SK-N-SH treated with all-trans-retinoic acid at 6 μM for 48 hours (cell line): ENCODE measurements at regions not wholly inside any gene's neighbourhood (a gene's known extent, or its start where the extent isn't known, plus 50 kb on each side); places are given as distances from the start of the nearest gene placed in this dataset.

Experiments used
- ATAC-seq: fragments of 200-7000 bp; cut with Tn5 transposase; 3 replicates; pipeline ENCODE4 v1.9.1; 2020; ENCODE audit warnings: mild to moderate bottlenecking, moderate library complexity
- ARNTL ChIP-seq: fragments of 450-650 bp; formaldehyde crosslinking; IDR thresholded peaks from 2 replicates; pipeline ENCODE4 v1.5.0; 2020; ENCODE audit warnings: low read depth, mild to moderate bottlenecking, moderate library complexity, borderline replicate concordance
- BACH2 ChIP-seq: fragments of 250-450 bp; sonication (Bioruptor Pico); IDR thresholded peaks from 2 replicates; pipeline ENCODE4 v1.9.0; 2021; ENCODE audit warnings: mild to moderate bottlenecking, borderline replicate concordance
- ESRRG ChIP-seq: fragments of 250-450 bp; sonication (Bioruptor Pico); IDR thresholded peaks from 2 replicates; pipeline ENCODE4 v1.6.1; 2021; ENCODE audit warnings: mild to moderate bottlenecking
- ISL1 ChIP-seq: fragments of 250-450 bp; sonication (Bioruptor Pico); IDR thresholded peaks from 2 replicates; pipeline ENCODE4 v2.1.2; 2022; ENCODE audit warnings: mild to moderate bottlenecking, moderate library complexity
- OSR1 ChIP-seq: fragments of 250-450 bp; sonication (Bioruptor Pico); IDR thresholded peaks from 2 replicates; pipeline ENCODE4 v1.8.0; 2022; ENCODE audit warnings: moderate library complexity, mild to moderate bottlenecking, inconsistent platforms
- POU6F1 ChIP-seq: fragments of 250-450 bp; sonication (Bioruptor Pico); IDR thresholded peaks from 2 replicates; pipeline ENCODE4 v1.8.0; 2021; ENCODE audit warnings: low read depth, mild to moderate bottlenecking, moderate library complexity, borderline replicate concordance
- PPARA ChIP-seq: fragments of 250-450 bp; sonication (Bioruptor Pico); IDR thresholded peaks from 2 replicates; pipeline ENCODE4 v1.5.0; 2020; ENCODE audit warnings: mild to moderate bottlenecking, borderline replicate concordance
- RARB ChIP-seq: fragments of 250-450 bp; sonication (Bioruptor Pico); IDR thresholded peaks from 2 replicates; pipeline ENCODE4 v1.8.0; 2021; ENCODE audit warnings: mild to moderate bottlenecking, moderate library complexity
- SNAI2 ChIP-seq: fragments of 250-450 bp; sonication (Bioruptor Pico); IDR thresholded peaks from 2 replicates; pipeline ENCODE4 v1.5.0; 2020; ENCODE audit warnings: mild to moderate bottlenecking, moderate library complexity
- TCF4 ChIP-seq: fragments of 250-450 bp; sonication (Bioruptor Pico); IDR thresholded peaks from 2 replicates; pipeline ENCODE4 v1.8.0; 2021; ENCODE audit warnings: mild to moderate bottlenecking, moderate library complexity, borderline replicate concordance
- TOX ChIP-seq: fragments of 250-450 bp; sonication (Bioruptor Pico); IDR thresholded peaks from 2 replicates; pipeline ENCODE4 v1.8.0; 2021; ENCODE audit warnings: mild to moderate bottlenecking, moderate library complexity, borderline replicate concordance
- ZC3H10 ChIP-seq: fragments of 250-450 bp; sonication (Bioruptor Pico); IDR thresholded peaks from 2 replicates; pipeline ENCODE4 v1.5.1; 2021; ENCODE audit warnings: mild to moderate bottlenecking, moderate library complexity
- ZFP3 ChIP-seq: fragments of 250-450 bp; sonication (Bioruptor Pico); IDR thresholded peaks from 2 replicates; pipeline ENCODE4 v1.5.0; 2020; ENCODE audit warnings: mild to moderate bottlenecking, moderate library complexity
- ZFP30 ChIP-seq: fragments of 450-650 bp; formaldehyde crosslinking; IDR thresholded peaks from 2 replicates; pipeline ENCODE4 v1.5.0; 2022; ENCODE audit warnings: mild to moderate bottlenecking, moderate library complexity
- ZNF565 ChIP-seq: fragments of 450-650 bp; formaldehyde crosslinking; conservative IDR thresholded peaks from 2 replicates; pipeline ENCODE4 v1.5.0; 2020; ENCODE audit warnings: low read depth, mild to moderate bottlenecking, moderate library complexity
- ZNF70 ChIP-seq: fragments of 450-650 bp; formaldehyde crosslinking; IDR thresholded peaks from 2 replicates; pipeline ENCODE4 v1.5.0; 2020; ENCODE audit warnings: mild to moderate bottlenecking, moderate library complexity
- ZNF8 ChIP-seq: fragments of 450-650 bp; formaldehyde crosslinking; IDR thresholded peaks from 2 replicates; pipeline ENCODE4 v1.5.0; 2020; ENCODE audit warnings: mild to moderate bottlenecking, moderate library complexity
- TF ChIP-seq, protein P1 (sequence below): fragments of 250-450 bp; sonication (Bioruptor Pico); IDR thresholded peaks from 2 replicates; pipeline ENCODE4 v1.5.0; 2020; ENCODE audit warnings: mild to moderate bottlenecking, moderate library complexity
- TF ChIP-seq, protein P2 (sequence below): fragments of 250-450 bp; sonication (Bioruptor Pico); IDR thresholded peaks from 2 replicates; pipeline ENCODE4 v1.5.1; 2020; ENCODE audit warnings: low read depth, mild to moderate bottlenecking, moderate library complexity
- TF ChIP-seq, protein P3 (sequence below): fragments of 250-450 bp; sonication (Bioruptor Pico); IDR thresholded peaks from 2 replicates; pipeline ENCODE4 v1.5.1; 2021; ENCODE audit warnings: mild to moderate bottlenecking, moderate library complexity

DNA sequence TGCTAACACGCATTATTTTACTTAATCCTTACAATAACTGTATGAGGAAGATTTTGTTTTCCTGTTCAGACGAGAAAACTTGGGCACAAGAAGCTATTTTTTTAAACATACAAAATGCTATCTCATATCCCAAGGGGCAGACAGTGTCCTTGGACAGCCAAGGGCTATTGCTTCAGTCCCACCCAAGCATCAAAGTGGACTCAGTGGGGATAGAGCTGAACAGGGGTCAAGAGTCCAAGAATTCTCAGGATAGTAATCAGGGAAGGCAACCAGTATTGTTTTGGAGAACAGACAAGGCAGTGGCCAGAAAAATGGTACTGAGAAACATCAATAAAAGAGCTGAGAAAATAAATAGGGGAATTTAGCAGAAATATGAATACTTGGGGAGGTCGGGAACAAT lies 465.7 kb downstream of the PLPP3 start (continued):
- TF ChIP-seq POU6F1 (CRISPR knock-in tag), result no peak
- TF ChIP-seq ISL1 (CRISPR knock-in tag), result no peak
- no peak for TF ChIP-seq ZNF565 (CRISPR knock-in tag)
- TF ChIP-seq ZNF8 (CRISPR knock-in tag), result no peak
- no peak for TF ChIP-seq TCF4 (CRISPR knock-in tag)
- TF ChIP-seq, protein P1, sequence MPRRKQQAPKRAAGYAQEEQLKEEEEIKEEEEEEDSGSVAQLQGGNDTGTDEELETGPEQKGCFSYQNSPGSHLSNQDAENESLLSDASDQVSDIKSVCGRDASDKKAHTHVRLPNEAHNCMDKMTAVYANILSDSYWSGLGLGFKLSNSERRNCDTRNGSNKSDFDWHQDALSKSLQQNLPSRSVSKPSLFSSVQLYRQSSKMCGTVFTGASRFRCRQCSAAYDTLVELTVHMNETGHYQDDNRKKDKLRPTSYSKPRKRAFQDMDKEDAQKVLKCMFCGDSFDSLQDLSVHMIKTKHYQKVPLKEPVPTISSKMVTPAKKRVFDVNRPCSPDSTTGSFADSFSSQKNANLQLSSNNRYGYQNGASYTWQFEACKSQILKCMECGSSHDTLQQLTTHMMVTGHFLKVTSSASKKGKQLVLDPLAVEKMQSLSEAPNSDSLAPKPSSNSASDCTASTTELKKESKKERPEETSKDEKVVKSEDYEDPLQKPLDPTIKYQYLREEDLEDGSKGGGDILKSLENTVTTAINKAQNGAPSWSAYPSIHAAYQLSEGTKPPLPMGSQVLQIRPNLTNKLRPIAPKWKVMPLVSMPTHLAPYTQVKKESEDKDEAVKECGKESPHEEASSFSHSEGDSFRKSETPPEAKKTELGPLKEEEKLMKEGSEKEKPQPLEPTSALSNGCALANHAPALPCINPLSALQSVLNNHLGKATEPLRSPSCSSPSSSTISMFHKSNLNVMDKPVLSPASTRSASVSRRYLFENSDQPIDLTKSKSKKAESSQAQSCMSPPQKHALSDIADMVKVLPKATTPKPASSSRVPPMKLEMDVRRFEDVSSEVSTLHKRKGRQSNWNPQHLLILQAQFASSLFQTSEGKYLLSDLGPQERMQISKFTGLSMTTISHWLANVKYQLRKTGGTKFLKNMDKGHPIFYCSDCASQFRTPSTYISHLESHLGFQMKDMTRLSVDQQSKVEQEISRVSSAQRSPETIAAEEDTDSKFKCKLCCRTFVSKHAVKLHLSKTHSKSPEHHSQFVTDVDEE (CRISPR knock-in tag), result no peak
- no peak for TF ChIP-seq ZC3H10
- TF ChIP-seq OSR1, result no peak
- no peak for TF ChIP-seq ZFP30 (CRISPR knock-in tag)
- no peak for TF ChIP-seq ARNTL (CRISPR knock-in tag)
- no peak for TF ChIP-seq TOX (CRISPR knock-in tag)
- TF ChIP-seq, all 23 proteins: peak for 0

DNA sequence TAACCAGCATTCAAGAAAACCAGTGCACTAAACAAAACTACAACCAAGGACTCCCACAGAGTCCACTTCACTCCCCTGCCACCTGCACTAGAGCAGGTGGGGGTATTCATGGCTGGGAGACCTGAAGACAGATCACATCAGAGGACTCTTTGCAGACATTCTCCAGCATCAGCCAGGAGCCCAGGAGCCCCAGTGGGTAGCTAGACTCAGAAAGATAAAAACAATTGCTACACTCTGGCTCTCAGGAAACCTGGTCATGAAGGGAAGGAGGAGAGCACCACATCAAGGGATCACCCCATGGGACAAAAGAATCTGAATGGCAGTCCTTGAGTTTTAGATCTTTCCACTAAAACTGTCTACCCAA lies 472.1 kb downstream of the PLPP3 start:
- no peak for TF ChIP-seq PPARA (CRISPR knock-in tag)
- TF ChIP-seq ZNF8 (CRISPR knock-in tag), result no peak
- TF ChIP-seq, protein P1 (CRISPR knock-in tag), result no peak
- TF ChIP-seq ZFP3 (CRISPR knock-in tag), result no peak
- no peak for TF ChIP-seq POU6F1 (CRISPR knock-in tag)
- no peak for TF ChIP-seq BACH2 (CRISPR knock-in tag)
- TF ChIP-seq ARNTL (CRISPR knock-in tag), result no peak
- no peak for TF ChIP-seq ZNF70
- no peak for ATAC-seq

DNA sequence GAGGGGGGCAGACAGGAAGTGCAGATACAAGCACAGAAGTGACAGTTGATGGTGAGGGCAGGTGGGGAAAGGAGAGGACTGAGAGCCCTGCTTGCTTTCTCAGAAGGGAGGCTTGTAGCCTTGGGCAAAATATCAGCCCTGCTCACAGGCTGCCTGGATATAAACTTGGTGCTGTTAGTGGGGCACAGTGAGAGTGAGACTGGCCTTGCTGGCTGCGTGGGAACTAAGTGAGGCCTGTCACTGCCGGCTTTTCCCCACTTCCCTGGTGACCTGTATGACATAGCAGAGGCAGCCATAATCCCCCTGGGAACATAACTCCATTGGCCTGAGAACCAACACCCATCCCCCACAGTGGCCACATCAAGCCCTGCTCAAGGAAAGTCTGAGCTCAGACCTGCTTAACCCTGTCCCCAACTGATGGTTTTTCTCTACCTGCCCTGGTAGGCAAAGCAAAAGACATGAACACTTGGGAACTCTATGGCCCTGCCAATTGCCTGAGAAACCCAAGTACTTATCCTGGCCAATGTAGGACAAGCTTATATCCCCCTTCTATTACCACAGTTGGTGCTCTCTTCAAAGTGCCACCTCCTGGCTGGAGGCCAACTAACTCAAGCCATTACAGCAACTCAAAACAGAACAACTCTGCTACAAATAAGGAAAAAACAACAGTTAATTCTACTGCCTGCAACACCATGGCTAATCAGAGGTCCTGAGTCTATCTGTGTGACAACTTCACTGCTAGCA lies 472.7 kb downstream of the PLPP3 start:
- no peak for ATAC-seq
- TF ChIP-seq ZNF70 (no peak), ISL1 (CRISPR knock-in tag) (no peak), ZNF8 (CRISPR knock-in tag) (no peak), SNAI2 (no peak), ZC3H10 (no peak), ZFP3 (CRISPR knock-in tag) (no peak), BACH2 (CRISPR knock-in tag) (no peak), POU6F1 (CRISPR knock-in tag) (no peak), ESRRG (CRISPR knock-in tag) (no peak), RARB (no peak)
- TF ChIP-seq, protein P2, sequence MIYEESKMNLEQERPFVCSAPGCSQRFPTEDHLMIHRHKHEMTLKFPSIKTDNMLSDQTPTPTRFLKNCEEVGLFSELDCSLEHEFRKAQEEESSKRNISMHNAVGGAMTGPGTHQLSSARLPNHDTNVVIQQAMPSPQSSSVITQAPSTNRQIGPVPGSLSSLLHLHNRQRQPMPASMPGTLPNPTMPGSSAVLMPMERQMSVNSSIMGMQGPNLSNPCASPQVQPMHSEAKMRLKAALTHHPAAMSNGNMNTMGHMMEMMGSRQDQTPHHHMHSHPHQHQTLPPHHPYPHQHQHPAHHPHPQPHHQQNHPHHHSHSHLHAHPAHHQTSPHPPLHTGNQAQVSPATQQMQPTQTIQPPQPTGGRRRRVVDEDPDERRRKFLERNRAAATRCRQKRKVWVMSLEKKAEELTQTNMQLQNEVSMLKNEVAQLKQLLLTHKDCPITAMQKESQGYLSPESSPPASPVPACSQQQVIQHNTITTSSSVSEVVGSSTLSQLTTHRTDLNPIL, result no peak
- TF ChIP-seq, protein P3, sequence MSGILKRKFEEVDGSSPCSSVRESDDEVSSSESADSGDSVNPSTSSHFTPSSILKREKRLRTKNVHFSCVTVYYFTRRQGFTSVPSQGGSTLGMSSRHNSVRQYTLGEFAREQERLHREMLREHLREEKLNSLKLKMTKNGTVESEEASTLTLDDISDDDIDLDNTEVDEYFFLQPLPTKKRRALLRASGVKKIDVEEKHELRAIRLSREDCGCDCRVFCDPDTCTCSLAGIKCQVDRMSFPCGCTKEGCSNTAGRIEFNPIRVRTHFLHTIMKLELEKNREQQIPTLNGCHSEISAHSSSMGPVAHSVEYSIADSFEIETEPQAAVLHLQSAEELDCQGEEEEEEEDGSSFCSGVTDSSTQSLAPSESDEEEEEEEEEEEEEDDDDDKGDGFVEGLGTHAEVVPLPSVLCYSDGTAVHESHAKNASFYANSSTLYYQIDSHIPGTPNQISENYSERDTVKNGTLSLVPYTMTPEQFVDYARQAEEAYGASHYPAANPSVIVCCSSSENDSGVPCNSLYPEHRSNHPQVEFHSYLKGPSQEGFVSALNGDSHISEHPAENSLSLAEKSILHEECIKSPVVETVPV (CRISPR knock-in tag), result no peak
